Fibroblast of lung (primary cell): ENCODE measurements at regions not wholly inside any gene's neighbourhood (a gene's known extent, or its start where the extent isn't known, plus 50 kb on each side); places are given as distances from the start of the nearest gene placed in this dataset.

ENCODE experiments used
- CTCF ChIP-seq, 2 donors: IDR thresholded peaks in 1 of 2; conservative IDR thresholded peaks in 1 of 2; 1 replicate in 1 of 2; 2 replicates in 1 of 2; pipeline ENCODE4 v1.5.1; 2011 to 2012; ENCODE audit warnings: low read length in 2 of 2, control low read depth in 1 of 2, inconsistent platforms in 1 of 2, low read depth in 1 of 2, mild to moderate bottlenecking in 1 of 2
- EZH2 ChIP-seq: IDR thresholded peaks from 2 replicates; pipeline ENCODE4 v1.5.1; 2012; ENCODE audit warnings: low read length, control low read depth, mild to moderate bottlenecking; ENCODE audit errors: missing control alignments

GRCh38 chr15:38062696-38063095 lies 128.3 kb downstream of the TMCO5A start:
- TF ChIP-seq CTCF (conservative IDR thresholded peaks at IDR 0.05 in 1 of 2, IDR thresholded peaks at IDR 0.05 in 1 of 2; ENCODE audit: low read depth in 1 of 2, low read length in 2 of 2) (no peak), EZH2 (no peak)
